K562 (cell line): ENCODE measurements at regions not wholly inside any gene's neighbourhood (a gene's known extent, or its start where the extent isn't known, plus 50 kb on each side); places are given as distances from the start of the nearest gene placed in this dataset.
A peak's percentile ranks its signal among the peaks of the same experiment; 100 is the strongest.

Source experiments
- ARID1B ChIP-seq: fragments of 450-650 bp; IDR thresholded peaks from 2 replicates; pipeline ENCODE4 v1.6.1; 2016; ENCODE audit warnings: antibody characterized with exemption, mild to moderate bottlenecking, inconsistent platforms
- ARID2 ChIP-seq: fragments of 450-650 bp; IDR thresholded peaks from 2 replicates; pipeline ENCODE4 v1.6.1; 2017; ENCODE audit warnings: antibody characterized with exemption, mild to moderate bottlenecking
- CBFA2T2 ChIP-seq: fragments of 450-650 bp; conservative IDR thresholded peaks from 2 replicates; pipeline ENCODE4 v1.6.1; 2017; ENCODE audit warnings: mild to moderate bottlenecking
- CEBPG ChIP-seq, 3 experiments: fragments of 200-800 bp in 1 of 3; sonication (Bioruptor generic) in 1 of 3; sonication (generic) in 1 of 3; formaldehyde crosslinking in 1 of 3; IDR thresholded peaks in 2 of 3; conservative IDR thresholded peaks in 1 of 3; 2 replicates each; pipeline versions ENCODE4 v1.6.1 to v1.8.0; 2016 to 2022; ENCODE audit warnings: missing compliant biosample characterization in 2 of 3, missing genetic modification characterization in 2 of 3, mild to moderate bottlenecking in 1 of 3, missing genetic modification reagents in 1 of 3
- EP400 ChIP-seq: fragments of 450-650 bp; IDR thresholded peaks from 2 replicates; pipeline ENCODE4 v1.6.1; 2017; ENCODE audit warnings: antibody characterized with exemption, mild to moderate bottlenecking, moderate library complexity
- ETV5 ChIP-seq: sonication (generic); formaldehyde crosslinking; IDR thresholded peaks from 2 replicates; pipeline ENCODE4 v1.4.0; 2020; ENCODE audit warnings: low read depth, mild to moderate bottlenecking, missing genetic modification reagents
- ILF3 ChIP-seq: fragments of 450-650 bp; IDR thresholded peaks from 2 replicates; pipeline ENCODE4 v1.6.1; 2018; ENCODE audit warnings: antibody characterized with exemption, mild to moderate bottlenecking, moderate library complexity, borderline replicate concordance
- JUND ChIP-seq, 2 experiments: IDR thresholded peaks; 2 replicates in 1 of 2; 3 replicates in 1 of 2; pipeline ENCODE4 v1.6.1; 2011; ENCODE audit warnings: borderline replicate concordance in 2 of 2, low read depth in 2 of 2, low read length in 2 of 2, improper control_type of control experiment in 1 of 2, missing biosample characterization in 1 of 2, missing genetic modification characterization in 1 of 2, missing genetic modification reagents in 1 of 2
- L3MBTL2 ChIP-seq: fragments of 450-650 bp; IDR thresholded peaks from 2 replicates; pipeline ENCODE4 v1.6.1; 2016; ENCODE audit warnings: mild to moderate bottlenecking, moderate library complexity
- MAZ ChIP-seq, 2 experiments: fragments of 450-650 bp in 1 of 2; sonication (generic) in 1 of 2; formaldehyde crosslinking; IDR thresholded peaks in 1 of 2; conservative IDR thresholded peaks in 1 of 2; 2 replicates each; pipeline versions ENCODE4 v1.4.0 to v1.5.0; 2020; ENCODE audit warnings: mild to moderate bottlenecking in 1 of 2, missing genetic modification reagents in 1 of 2
- NFIC ChIP-seq: fragments of 450-650 bp; IDR thresholded peaks from 2 replicates; pipeline ENCODE4 v1.6.1; 2017; ENCODE audit warnings: mild to moderate bottlenecking, inconsistent platforms
- NR2C1 ChIP-seq, 2 experiments: fragments of 450-650 bp; IDR thresholded peaks; 2 replicates each; pipeline ENCODE4 v1.6.1; 2017; ENCODE audit warnings: mild to moderate bottlenecking in 2 of 2, antibody characterized with exemption in 1 of 2, inconsistent platforms in 1 of 2, missing compliant biosample characterization in 1 of 2, missing genetic modification characterization in 1 of 2
- SAP30 ChIP-seq: fragments of 200-600 bp; sonication (generic); IDR thresholded peaks from 2 replicates; pipeline ENCODE4 v1.6.1; 2012; ENCODE audit warnings: borderline replicate concordance, low read depth, mild to moderate bottlenecking, moderate library complexity, low read length, control low read depth, inconsistent platforms; ENCODE audit not compliant: insufficient read depth, poor library complexity, severe bottlenecking
- SRF ChIP-seq, 2 experiments: fragments of 250-450, 450-650 bp in 1 of 2; sonication (Bioruptor Pico) in 1 of 2; sonication (generic) in 1 of 2; formaldehyde crosslinking; IDR thresholded peaks; 2 replicates each; pipeline versions ENCODE4 v1.5.0 to v1.5.1; 2020 to 2022; ENCODE audit warnings: mild to moderate bottlenecking in 1 of 2, missing genetic modification reagents in 1 of 2
- TBP ChIP-seq: optimal IDR thresholded peaks from 2 replicates; pipeline ENCODE3; 2011; ENCODE audit warnings: low read depth, low read length, improper control_type of control experiment
- TRIM24 ChIP-seq, 2 experiments: fragments of 450-650 bp; IDR thresholded peaks; 2 replicates each; pipeline ENCODE4 v1.6.1; 2016
- ZNF140 ChIP-seq: fragments of 250-450 bp; sonication (Bioruptor Pico); IDR thresholded peaks from 2 replicates; pipeline ENCODE4 v1.8.0; 2021; ENCODE audit warnings: moderate library complexity, mild to moderate bottlenecking, inconsistent platforms
- ZNF324 ChIP-seq: fragments of 250-450 bp; sonication (Bioruptor Pico); IDR thresholded peaks from 2 replicates; pipeline ENCODE4 v1.4.0; 2020; ENCODE audit warnings: mild to moderate bottlenecking
- ZNF408 ChIP-seq: fragments of 250-450 bp; sonication (Bioruptor Pico); IDR thresholded peaks from 2 replicates; pipeline ENCODE4 v1.4.0; 2020; ENCODE audit warnings: low read depth, mild to moderate bottlenecking, moderate library complexity
- ZNF444 ChIP-seq: fragments of 250-450 bp; sonication (Bioruptor Pico); IDR thresholded peaks from 2 replicates; pipeline ENCODE4 v1.4.0; 2020; ENCODE audit warnings: mild to moderate bottlenecking, moderate library complexity
- ZNF584 ChIP-seq: fragments of 200-800 bp; sonication (Bioruptor generic); IDR thresholded peaks from 2 replicates; pipeline ENCODE4 v1.6.1; 2016; ENCODE audit warnings: low read depth, mild to moderate bottlenecking, missing genetic modification characterization, missing compliant biosample characterization
- ZNF668 ChIP-seq: fragments of 250-450 bp; sonication (Bioruptor Pico); IDR thresholded peaks from 2 replicates; pipeline ENCODE4 v1.8.0; 2022; ENCODE audit warnings: mild to moderate bottlenecking, inconsistent platforms
- ZSCAN29 ChIP-seq: fragments of 450-650 bp; IDR thresholded peaks from 2 replicates; pipeline ENCODE4 v1.6.1; 2017
- TF ChIP-seq, protein P1 (sequence below): sonication (generic); formaldehyde crosslinking; IDR thresholded peaks from 2 replicates; pipeline ENCODE4 v1.8.1; 2023; ENCODE audit warnings: mild to moderate bottlenecking, missing genetic modification reagents
- TF ChIP-seq, protein P2 (sequence below): fragments of 250-450 bp; sonication (Bioruptor Pico); IDR thresholded peaks from 2 replicates; pipeline ENCODE4 v1.8.0; 2022; ENCODE audit warnings: moderate library complexity, mild to moderate bottlenecking, inconsistent platforms

DNA sequence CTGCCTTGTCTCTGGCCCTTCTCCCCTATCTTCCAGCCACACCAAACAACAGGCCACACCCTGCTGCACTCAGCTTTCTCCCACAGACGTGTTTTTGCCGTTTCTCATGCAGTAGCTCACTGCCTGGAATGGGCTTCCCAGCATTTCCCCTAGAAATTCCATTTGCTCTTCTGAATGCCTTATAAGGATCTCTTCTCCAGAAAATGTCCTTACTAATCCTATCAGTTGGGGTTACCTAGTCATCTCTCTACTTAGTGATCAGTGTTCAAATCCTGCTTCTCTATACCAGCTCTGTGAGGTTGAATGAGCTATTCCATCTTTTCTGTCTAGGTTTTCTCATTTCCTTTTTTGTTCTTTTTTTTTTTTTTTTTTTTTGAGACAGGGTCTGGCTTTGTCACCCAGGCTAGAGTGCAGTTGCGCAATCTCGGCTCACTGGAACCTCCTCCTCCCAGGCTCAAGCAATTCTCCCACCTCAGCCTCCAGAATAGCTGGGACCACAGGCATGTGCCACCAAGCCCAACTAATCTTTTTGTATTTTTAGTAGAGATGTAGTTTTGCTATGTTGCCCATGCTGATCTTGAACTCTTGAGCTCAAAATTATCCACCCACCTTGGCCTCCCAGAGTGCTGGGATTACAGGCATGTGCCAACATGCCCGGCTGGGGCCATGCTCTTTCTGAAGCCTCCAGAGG lies 98.2 kb upstream of the CHD2 start (continued):
- TF ChIP-seq ZNF668 (no peak), ZNF324 (CRISPR knock-in tag) (no peak), CBFA2T2 (no peak), ARID1B (peak; percentile 61), ZSCAN29 (no peak), TBP (peak; percentile 44), ZNF444 (CRISPR knock-in tag) (no peak), ARID2 (no peak), EP400 (peak; percentile 39), ZNF408 (CRISPR knock-in tag) (no peak), MAZ (CRISPR knock-in tag; conservative IDR thresholded peaks at IDR 0.05 in 1 of 2, IDR thresholded peaks at IDR 0.05 in 1 of 2) (no peak), L3MBTL2 (peak; percentile 44; the same call in 1 of the 2 replicates), ILF3 (no peak), JUND (IDR thresholded peaks at IDR 0.05; ENCODE audit: borderline replicate concordance, low read depth, low read length) (peak; percentile 18; the same call in 1 of the 2 replicates), JUND (tag; IDR thresholded peaks at IDR 0.05; ENCODE audit: borderline replicate concordance, low read depth, low read length) (no peak), NR2C1 (IDR thresholded peaks at IDR 0.05) (no peak), NR2C1 (tag; IDR thresholded peaks at IDR 0.05) (no peak), SRF (CRISPR knock-in tag; IDR thresholded peaks at IDR 0.05) (peak in 1 of 2 experiments; percentile 71; a peak in 1 of 4 replicates), SAP30 (no peak), ZNF584 (CRISPR knock-in tag) (no peak), CEBPG (CRISPR knock-in tag; IDR thresholded peaks at IDR 0.05) (peak; percentile 92), CEBPG (tag; conservative IDR thresholded peaks at IDR 0.05 in 1 of 2, IDR thresholded peaks at IDR 0.05 in 1 of 2) (peak; percentile 96 to 100), NFIC (0 out of 2 replicates have a peak, but pooled peaks have one; percentile 5), ZNF140 (CRISPR knock-in tag) (no peak), TRIM24 (IDR thresholded peaks at IDR 0.05) (0 out of 4 replicates have a peak, but pooled peaks of 1 of the 2 experiments have one; percentile 10), ETV5 (CRISPR knock-in tag) (peak; percentile 52; the same call in 1 of the 2 replicates)
- TF ChIP-seq, protein P1, sequence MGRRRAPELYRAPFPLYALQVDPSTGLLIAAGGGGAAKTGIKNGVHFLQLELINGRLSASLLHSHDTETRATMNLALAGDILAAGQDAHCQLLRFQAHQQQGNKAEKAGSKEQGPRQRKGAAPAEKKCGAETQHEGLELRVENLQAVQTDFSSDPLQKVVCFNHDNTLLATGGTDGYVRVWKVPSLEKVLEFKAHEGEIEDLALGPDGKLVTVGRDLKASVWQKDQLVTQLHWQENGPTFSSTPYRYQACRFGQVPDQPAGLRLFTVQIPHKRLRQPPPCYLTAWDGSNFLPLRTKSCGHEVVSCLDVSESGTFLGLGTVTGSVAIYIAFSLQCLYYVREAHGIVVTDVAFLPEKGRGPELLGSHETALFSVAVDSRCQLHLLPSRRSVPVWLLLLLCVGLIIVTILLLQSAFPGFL (CRISPR knock-in tag) = no peak
- TF ChIP-seq, protein P2, sequence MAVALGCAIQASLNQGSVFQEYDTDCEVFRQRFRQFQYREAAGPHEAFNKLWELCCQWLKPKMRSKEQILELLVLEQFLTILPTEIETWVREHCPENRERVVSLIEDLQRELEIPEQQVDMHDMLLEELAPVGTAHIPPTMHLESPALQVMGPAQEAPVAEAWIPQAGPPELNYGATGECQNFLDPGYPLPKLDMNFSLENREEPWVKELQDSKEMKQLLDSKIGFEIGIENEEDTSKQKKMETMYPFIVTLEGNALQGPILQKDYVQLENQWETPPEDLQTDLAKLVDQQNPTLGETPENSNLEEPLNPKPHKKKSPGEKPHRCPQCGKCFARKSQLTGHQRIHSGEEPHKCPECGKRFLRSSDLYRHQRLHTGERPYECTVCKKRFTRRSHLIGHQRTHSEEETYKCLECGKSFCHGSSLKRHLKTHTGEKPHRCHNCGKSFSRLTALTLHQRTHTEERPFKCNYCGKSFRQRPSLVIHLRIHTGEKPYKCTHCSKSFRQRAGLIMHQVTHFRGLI = no peak
